Keratinocyte (primary cell): ENCODE measurements at regions not wholly inside any gene's neighbourhood (a gene's known extent, or its start where the extent isn't known, plus 50 kb on each side); places are given as distances from the start of the nearest gene placed in this dataset.

Experiments
- DNase-seq: peaks from one replicate; pipeline ENCODE4 v3.0.0-alpha.2; 2011; ENCODE audit warnings: low read depth, missing footprints, low spot score
- FAIRE-seq: peaks from 2 replicates; lab custom pipeline; 2011; peaks lifted over from hg19 to GRCh38; lab: Jason Lieb, UNC
- H2AFZ ChIP-seq: 2 replicates; pipeline ENCODE4 v1.6.0; 2012; ENCODE audit warnings: low read length, control low read depth, inconsistent platforms; ENCODE audit not compliant: control insufficient read depth
- H3K27ac ChIP-seq: 2 replicates; pipeline ENCODE4 v1.5.1; 2011; ENCODE audit warnings: low read length; ENCODE audit not compliant: control insufficient read depth, insufficient read depth
- H3K27me3 ChIP-seq: 3 replicates; pipeline ENCODE4 v1.6.0; 2011; ENCODE audit warnings: low read length; ENCODE audit not compliant: control insufficient read depth, insufficient read depth; ENCODE audit errors: extremely low read depth
- H3K36me3 ChIP-seq, 2 experiments: 2 replicates in 1 of 2; 3 replicates in 1 of 2; pipeline ENCODE4 v1.5.1; 2011; ENCODE audit warnings: low read length in 2 of 2, mild to moderate bottlenecking in 1 of 2; ENCODE audit not compliant: control insufficient read depth in 2 of 2, insufficient read depth in 2 of 2; ENCODE audit errors: extremely low read depth in 1 of 2
- H3K4me1 ChIP-seq: 3 replicates; pipeline ENCODE4 v1.5.1; 2011; ENCODE audit warnings: low read length; ENCODE audit not compliant: control insufficient read depth, insufficient read depth; ENCODE audit errors: extremely low read depth
- H3K4me2 ChIP-seq: 3 replicates; pipeline ENCODE4 v1.6.0; 2011; ENCODE audit warnings: low read depth, low read length; ENCODE audit not compliant: control insufficient read depth, insufficient read depth; ENCODE audit errors: extremely low read depth
- H3K4me3 ChIP-seq, 3 experiments: fragments of 200-600 bp in 1 of 3; sonication (generic) in 1 of 3; 2 replicates in 2 of 3; 3 replicates in 1 of 3; pipeline ENCODE4 v1.5.1; 2011 to 2016; ENCODE audit warnings: low read length in 3 of 3, mild to moderate bottlenecking in 3 of 3, control low read depth in 2 of 3, inconsistent platforms in 1 of 3, low read depth in 1 of 3, mixed read lengths in 1 of 3, mixed run types in 1 of 3, moderate library complexity in 1 of 3; ENCODE audit not compliant: control insufficient read depth in 2 of 3, insufficient read depth in 2 of 3; ENCODE audit errors: extremely low read depth in 1 of 3
- H3K79me2 ChIP-seq: 2 replicates; pipeline ENCODE4 v1.6.0; 2012; ENCODE audit warnings: low read length; ENCODE audit not compliant: control insufficient read depth, insufficient read depth
- H3K9ac ChIP-seq: 3 replicates; pipeline ENCODE4 v1.6.0; 2011; ENCODE audit warnings: low read length; ENCODE audit not compliant: control insufficient read depth, insufficient read depth; ENCODE audit errors: extremely low read depth
- H3K9me1 ChIP-seq: 3 replicates; pipeline ENCODE4 v1.6.0; 2011; ENCODE audit warnings: low read length; ENCODE audit not compliant: control insufficient read depth, insufficient read depth; ENCODE audit errors: extremely low read depth
- H3K9me3 ChIP-seq: 2 replicates; pipeline ENCODE4 v1.5.1; 2012; ENCODE audit warnings: low read depth, low read length; ENCODE audit not compliant: control insufficient read depth
- H4K20me1 ChIP-seq: 3 replicates; pipeline ENCODE4 v1.6.0; 2011; ENCODE audit warnings: low read length; ENCODE audit not compliant: control insufficient read depth, insufficient read depth; ENCODE audit errors: extremely low read depth
- EZH2 ChIP-seq: IDR thresholded peaks from one replicate; pipeline ENCODE4 v1.6.1; 2012; ENCODE audit warnings: inconsistent platforms, mild to moderate bottlenecking, low read length, moderate library complexity
- dilution Hi-C: fragments of 300-500 bp; cut with MboI; formaldehyde crosslinking; loops from one replicate; pipeline ENCODE4 v1.7.0; 2020; ENCODE audit warnings: low sequenced_read_pairs; ENCODE audit not compliant: extremely low pct_ligation_motif_present
- TF ChIP-seq, protein P1 (sequence below), 3 experiments: IDR thresholded peaks in 1 of 3; conservative IDR thresholded peaks in 1 of 3; optimal IDR thresholded peaks in 1 of 3; 2 replicates in 2 of 3; 3 replicates in 1 of 3; pipeline versions ENCODE3 to v1.5.1; 2011; ENCODE audit warnings: low read length in 3 of 3, mild to moderate bottlenecking in 3 of 3, moderate library complexity in 2 of 3, control low read depth in 1 of 3, inconsistent platforms in 1 of 3; ENCODE audit not compliant: insufficient read depth in 2 of 3; ENCODE audit errors: extremely low read depth in 1 of 3

- Histone ChIP-seq H3K9ac (no peak overlapping the region), H3K27ac (no peak overlapping the region), H3K36me3 (no peaks in the 10 kb centered on the region), H3K4me1 (no peaks in the 10 kb centered on the region), H3K27me3 (no peaks in the 10 kb centered on the region), H3K9me3 (no peaks in the 10 kb centered on the region), H3K4me3 (no peak overlapping the region), H3K4me2 (no peak overlapping the region), H3K9me1 (no peaks in the 10 kb centered on the region), H4K20me1 (no peaks in the 10 kb centered on the region), H2AFZ (no peak overlapping the region), H3K79me2 (no peaks in the 10 kb centered on the region)
- no peak for DNase-seq
- no peak for FAIRE-seq
- TF ChIP-seq EZH2, result no peak
- TF ChIP-seq, protein P1, sequence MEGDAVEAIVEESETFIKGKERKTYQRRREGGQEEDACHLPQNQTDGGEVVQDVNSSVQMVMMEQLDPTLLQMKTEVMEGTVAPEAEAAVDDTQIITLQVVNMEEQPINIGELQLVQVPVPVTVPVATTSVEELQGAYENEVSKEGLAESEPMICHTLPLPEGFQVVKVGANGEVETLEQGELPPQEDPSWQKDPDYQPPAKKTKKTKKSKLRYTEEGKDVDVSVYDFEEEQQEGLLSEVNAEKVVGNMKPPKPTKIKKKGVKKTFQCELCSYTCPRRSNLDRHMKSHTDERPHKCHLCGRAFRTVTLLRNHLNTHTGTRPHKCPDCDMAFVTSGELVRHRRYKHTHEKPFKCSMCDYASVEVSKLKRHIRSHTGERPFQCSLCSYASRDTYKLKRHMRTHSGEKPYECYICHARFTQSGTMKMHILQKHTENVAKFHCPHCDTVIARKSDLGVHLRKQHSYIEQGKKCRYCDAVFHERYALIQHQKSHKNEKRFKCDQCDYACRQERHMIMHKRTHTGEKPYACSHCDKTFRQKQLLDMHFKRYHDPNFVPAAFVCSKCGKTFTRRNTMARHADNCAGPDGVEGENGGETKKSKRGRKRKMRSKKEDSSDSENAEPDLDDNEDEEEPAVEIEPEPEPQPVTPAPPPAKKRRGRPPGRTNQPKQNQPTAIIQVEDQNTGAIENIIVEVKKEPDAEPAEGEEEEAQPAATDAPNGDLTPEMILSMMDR (optimal IDR thresholded peaks at IDR 0.05 in 1 of 3, IDR thresholded peaks at IDR 0.05 in 1 of 3, conservative IDR thresholded peaks at IDR 0.05 in 1 of 3; ENCODE audit: extremely low read depth in 1 of 3, insufficient read depth in 2 of 3, low read length in 3 of 3), result no peak
- dilution Hi-C loops, result no loop called here
These were observed 622.3 kb upstream of the PLXNA2 start for GRCh38 chr1:208866386-208866955.

DNA sequence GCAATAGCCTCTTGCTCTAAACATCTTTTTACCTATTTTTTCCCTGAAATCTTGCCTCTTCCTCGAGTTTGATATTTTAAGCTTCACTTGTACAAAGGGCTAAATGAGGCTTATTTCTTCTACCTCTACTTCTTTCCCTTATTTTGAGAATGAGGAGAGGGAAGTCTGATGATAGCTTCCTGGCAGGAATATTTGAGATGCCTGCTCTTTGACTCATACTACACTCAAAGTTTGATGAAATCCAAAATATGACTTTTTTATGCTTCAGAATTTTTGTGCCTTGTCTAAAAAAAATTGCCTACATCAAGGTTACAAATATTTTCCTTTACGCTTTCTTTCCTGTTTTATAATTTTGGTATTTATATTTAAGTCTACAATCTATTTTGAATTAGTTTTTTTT is 624.4 kb upstream of the PLXNA2 start:
- Histone ChIP-seq H3K9ac (no peak overlapping the region), H3K36me3 (no peaks in the 10 kb centered on the region), H3K4me2 (no peak overlapping the region), H3K9me1 (no peaks in the 10 kb centered on the region), H3K27me3 (no peaks in the 10 kb centered on the region), H3K9me3 (no peaks in the 10 kb centered on the region), H2AFZ (no peak overlapping the region), H3K27ac (no peak overlapping the region), H4K20me1 (no peaks in the 10 kb centered on the region), H3K4me3 (no peak overlapping the region), H3K79me2 (no peaks in the 10 kb centered on the region), H3K4me1 (no peaks in the 10 kb centered on the region)
- no peak for DNase-seq
- no peak for FAIRE-seq
- no peak for TF ChIP-seq EZH2
- TF ChIP-seq, protein P1 (optimal IDR thresholded peaks at IDR 0.05 in 1 of 3, IDR thresholded peaks at IDR 0.05 in 1 of 3, conservative IDR thresholded peaks at IDR 0.05 in 1 of 3; ENCODE audit: extremely low read depth in 1 of 3, insufficient read depth in 2 of 3, low read length in 3 of 3), result no peak
- dilution Hi-C loops, result no loop called here
